Smooth muscle cell (in vitro differentiated cells): ENCODE measurements at regions not wholly inside any gene's neighbourhood (a gene's known extent, or its start where the extent isn't known, plus 50 kb on each side); places are given as distances from the start of the nearest gene placed in this dataset.

ENCODE experiments used
- DNase-seq: peaks from one replicate; lab custom pipeline; 2025; ENCODE audit not compliant: unreplicated experiment; lab: John Stamatoyannopoulos, UW
- H2AFZ ChIP-seq: fragments of 200-600 bp; sonication (generic); 2 replicates; pipeline ENCODE4 v1.6.0; 2016; ENCODE audit warnings: antibody characterized with exemption, low read depth, mild to moderate bottlenecking
- H3F3A ChIP-seq: fragments of 200-600 bp; sonication (generic); 2 replicates; pipeline ENCODE4 v1.6.0; 2017; ENCODE audit warnings: antibody characterized with exemption, low read depth
- H3K27ac ChIP-seq: fragments of 200-600 bp; sonication (generic); 2 replicates; pipeline ENCODE4 v1.5.1; 2016; ENCODE audit warnings: low read depth, mild to moderate bottlenecking
- H3K27me3 ChIP-seq: fragments of 200-600 bp; sonication (generic); 2 replicates; pipeline ENCODE4 v1.6.1; 2016; ENCODE audit warnings: low read depth, mild to moderate bottlenecking
- H3K36me3 ChIP-seq: fragments of 200-600 bp; sonication (generic); 2 replicates; pipeline ENCODE4 v1.5.1; 2016; ENCODE audit warnings: low read depth
- H3K4me1 ChIP-seq: fragments of 200-600 bp; sonication (generic); 2 replicates; pipeline ENCODE4 v1.5.1; 2016; ENCODE audit warnings: low read depth
- H3K4me2 ChIP-seq: fragments of 200-600 bp; sonication (generic); 2 replicates; pipeline ENCODE4 v1.6.0; 2016; ENCODE audit warnings: mild to moderate bottlenecking
- H3K4me3 ChIP-seq: fragments of 200-600 bp; sonication (generic); 2 replicates; pipeline ENCODE4 v1.5.1; 2016; ENCODE audit warnings: mild to moderate bottlenecking
- H3K79me2 ChIP-seq: fragments of 200-600 bp; sonication (generic); 2 replicates; pipeline ENCODE4 v1.6.0; 2016; ENCODE audit warnings: low read depth, mild to moderate bottlenecking
- H3K9ac ChIP-seq: fragments of 200-600 bp; sonication (generic); 2 replicates; pipeline ENCODE4 v1.6.0; 2016; ENCODE audit warnings: low read depth
- H3K9me3 ChIP-seq: fragments of 200-600 bp; sonication (generic); replicated peaks from 2 replicates; pipeline ENCODE4 v1.5.1; 2016; ENCODE audit warnings: low read depth
- H4K20me1 ChIP-seq: fragments of 200-600 bp; sonication (generic); 2 replicates; pipeline ENCODE4 v1.6.0; 2016; ENCODE audit warnings: low read depth
- WGBS: methylation state at CpG from one replicate; pipeline ENCODE4 v1.1.7; 2016; ENCODE audit warnings: low lambda C conversion rate; 5-methylcytosine and 5-hydroxymethylcytosine counted together
- TF ChIP-seq, protein P1 (sequence below): fragments of 200-600 bp; sonication (generic); IDR thresholded peaks from 2 replicates; pipeline ENCODE4 v1.5.1; 2017; ENCODE audit warnings: borderline replicate concordance, mild to moderate bottlenecking, antibody characterized with exemption; ENCODE audit not compliant: insufficient read depth, poor library complexity, severe bottlenecking

- WGBS = 83% methylated on average over 13 of the region's 13 CpGs
- DNase-seq = no peak
Measured at GRCh38 chr1:4353090-4353856, 301.1 kb upstream of the AJAP1 start.

GRCh38 chr1:4355839-4356238, 298.6 kb upstream of the AJAP1 start:
- Histone ChIP-seq H2AFZ (no peak overlapping the region), H3K27ac (no peak overlapping the region), H3K4me3 (no peak overlapping the region), H3F3A (no peaks in the 10 kb centered on the region), H3K9me3 (no peaks in the 10 kb centered on the region), H3K36me3 (no peaks in the 10 kb centered on the region), H3K4me1 (no peaks in the 10 kb centered on the region), H4K20me1 (no peaks in the 10 kb centered on the region), H3K27me3 (no peaks in the 10 kb centered on the region), H3K4me2 (no peak overlapping the region), H3K79me2 (no peaks in the 10 kb centered on the region), H3K9ac (no peak overlapping the region)
- 79% methylated on average over 6 of the region's 6 CpGs for WGBS
- no peak for DNase-seq
- TF ChIP-seq, protein P1, sequence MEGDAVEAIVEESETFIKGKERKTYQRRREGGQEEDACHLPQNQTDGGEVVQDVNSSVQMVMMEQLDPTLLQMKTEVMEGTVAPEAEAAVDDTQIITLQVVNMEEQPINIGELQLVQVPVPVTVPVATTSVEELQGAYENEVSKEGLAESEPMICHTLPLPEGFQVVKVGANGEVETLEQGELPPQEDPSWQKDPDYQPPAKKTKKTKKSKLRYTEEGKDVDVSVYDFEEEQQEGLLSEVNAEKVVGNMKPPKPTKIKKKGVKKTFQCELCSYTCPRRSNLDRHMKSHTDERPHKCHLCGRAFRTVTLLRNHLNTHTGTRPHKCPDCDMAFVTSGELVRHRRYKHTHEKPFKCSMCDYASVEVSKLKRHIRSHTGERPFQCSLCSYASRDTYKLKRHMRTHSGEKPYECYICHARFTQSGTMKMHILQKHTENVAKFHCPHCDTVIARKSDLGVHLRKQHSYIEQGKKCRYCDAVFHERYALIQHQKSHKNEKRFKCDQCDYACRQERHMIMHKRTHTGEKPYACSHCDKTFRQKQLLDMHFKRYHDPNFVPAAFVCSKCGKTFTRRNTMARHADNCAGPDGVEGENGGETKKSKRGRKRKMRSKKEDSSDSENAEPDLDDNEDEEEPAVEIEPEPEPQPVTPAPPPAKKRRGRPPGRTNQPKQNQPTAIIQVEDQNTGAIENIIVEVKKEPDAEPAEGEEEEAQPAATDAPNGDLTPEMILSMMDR = no peak

More at GRCh38 chr1:4353090-4353856, 301.1 kb upstream of the AJAP1 start:
- no peak overlapping the region for H3K4me3 ChIP-seq
- H4K20me1 ChIP-seq = no peaks in the 10 kb centered on the region
- no peak overlapping the region for H3K27ac ChIP-seq
- H3K36me3 ChIP-seq = no peaks in the 10 kb centered on the region
- no peaks in the 10 kb centered on the region for H3K4me1 ChIP-seq
- no peaks in the 10 kb centered on the region for H3K27me3 ChIP-seq
- H3F3A ChIP-seq = no peaks in the 10 kb centered on the region
- no peaks in the 10 kb centered on the region for H3K9me3 ChIP-seq
- TF ChIP-seq, protein P1 = no peak
- no peak overlapping the region for H2AFZ ChIP-seq
- no peaks in the 10 kb centered on the region for H3K79me2 ChIP-seq
- no peak overlapping the region for H3K9ac ChIP-seq
- no peak overlapping the region for H3K4me2 ChIP-seq

- H3K9me3 ChIP-seq = no peaks in the 10 kb centered on the region
Measured at GRCh38 chr1:4362314-4363044, 291.9 kb upstream of the AJAP1 start.

More at GRCh38 chr1:4362314-4363044, 291.9 kb upstream of the AJAP1 start:
- Histone ChIP-seq H3K4me1 (no peaks in the 10 kb centered on the region), H4K20me1 (no peaks in the 10 kb centered on the region), H3K4me2 (no peak overlapping the region), H3K27ac (no peak overlapping the region), H3K79me2 (no peaks in the 10 kb centered on the region), H3K4me3 (no peak overlapping the region), H2AFZ (no peak overlapping the region), H3K36me3 (no peaks in the 10 kb centered on the region), H3F3A (no peaks in the 10 kb centered on the region), H3K9ac (no peak overlapping the region), H3K27me3 (no peaks in the 10 kb centered on the region)
- TF ChIP-seq, protein P1 = no peak
- no peak for DNase-seq
- 80% methylated on average over 22 of the region's 22 CpGs for WGBS
